Natural killer cell (primary cell): ENCODE measurements at regions not wholly inside any gene's neighbourhood (a gene's known extent, or its start where the extent isn't known, plus 50 kb on each side); places are given as distances from the start of the nearest gene placed in this dataset.

ENCODE experiments used
- ATAC-seq, 3 donors: fragments of 150-1000 bp in 2 of 3; fragments of 200-7000 bp in 1 of 3; cut with Tn5 transposase; 1 replicate in 1 of 3; 2 replicates in 2 of 3; pipeline ENCODE4 v1.10.0; 2021; ENCODE audit warnings: mild to moderate bottlenecking in 2 of 3, moderate library complexity in 2 of 3
- DNase-seq, 2 donors: peaks; one replicate each; pipeline versions ENCODE4 v3.0.0 to v3.0.0-alpha.2; 2013 to 2021; ENCODE audit warnings: mixed read lengths in 1 of 2
- H3K27ac ChIP-seq: one replicate; pipeline ENCODE4 v1.5.1; 2013; ENCODE audit warnings: mild to moderate bottlenecking, low read length
- H3K27me3 ChIP-seq: one replicate; pipeline ENCODE4 v1.6.1; 2013; ENCODE audit warnings: low read length; ENCODE audit not compliant: control insufficient read depth, insufficient read depth
- H3K36me3 ChIP-seq: one replicate; pipeline ENCODE4 v1.6.1; 2013; ENCODE audit warnings: low read length; ENCODE audit not compliant: control insufficient read depth, insufficient read depth
- H3K4me1 ChIP-seq: one replicate; pipeline ENCODE4 v1.6.1; 2013; ENCODE audit warnings: low read length; ENCODE audit not compliant: control insufficient read depth, insufficient read depth
- H3K4me3 ChIP-seq: one replicate; pipeline ENCODE4 v1.5.1; 2013; ENCODE audit warnings: low read length
- H3K9me3 ChIP-seq: one replicate; pipeline ENCODE4 v1.6.1; 2013; ENCODE audit warnings: low read length; ENCODE audit not compliant: control insufficient read depth, insufficient read depth
- H3K27ac Mint-ChIP-seq, 2 donors: one replicate each; pipeline ENCODE4 v1.8.0; 2022; ENCODE audit warnings: mild to moderate bottlenecking in 2 of 2, mixed read lengths in 2 of 2, moderate library complexity in 1 of 2
- H3K27me3 Mint-ChIP-seq, 2 donors: one replicate each; pipeline ENCODE4 v1.8.0; 2022; ENCODE audit warnings: low read depth in 2 of 2, mixed read lengths in 2 of 2
- H3K36me3 Mint-ChIP-seq: one replicate; pipeline ENCODE4 v1.8.0; 2022; ENCODE audit warnings: mixed read lengths
- H3K4me1 Mint-ChIP-seq, 2 donors: one replicate each; pipeline ENCODE4 v1.8.0; 2022; ENCODE audit warnings: mixed read lengths in 2 of 2
- H3K4me3 Mint-ChIP-seq: one replicate; pipeline ENCODE4 v1.8.0; 2022; ENCODE audit warnings: mild to moderate bottlenecking, moderate library complexity, mixed read lengths
- H3K9me3 Mint-ChIP-seq, 2 donors: one replicate each; pipeline ENCODE4 v1.8.0; 2022; ENCODE audit warnings: mixed read lengths in 2 of 2
- WGBS: methylation state at CpG from one replicate; pipeline ENCODE4 v1.1.7; 2013; ENCODE audit warnings: missing lambda C conversion rate; ENCODE audit not compliant: insufficient coverage; 5-methylcytosine and 5-hydroxymethylcytosine counted together
- intact Hi-C: fragments of 100-400 bp; cut with micrococcal nuclease; formaldehyde crosslinking; loops from one replicate; pipeline ENCODE4 v1.14.2; 2022
- TF ChIP-seq, protein P1 (sequence below): fragments of 200-600 bp; IDR thresholded peaks from one replicate; pipeline ENCODE4 v1.8.0; 2022; ENCODE audit warnings: antibody characterized with exemption

DNA sequence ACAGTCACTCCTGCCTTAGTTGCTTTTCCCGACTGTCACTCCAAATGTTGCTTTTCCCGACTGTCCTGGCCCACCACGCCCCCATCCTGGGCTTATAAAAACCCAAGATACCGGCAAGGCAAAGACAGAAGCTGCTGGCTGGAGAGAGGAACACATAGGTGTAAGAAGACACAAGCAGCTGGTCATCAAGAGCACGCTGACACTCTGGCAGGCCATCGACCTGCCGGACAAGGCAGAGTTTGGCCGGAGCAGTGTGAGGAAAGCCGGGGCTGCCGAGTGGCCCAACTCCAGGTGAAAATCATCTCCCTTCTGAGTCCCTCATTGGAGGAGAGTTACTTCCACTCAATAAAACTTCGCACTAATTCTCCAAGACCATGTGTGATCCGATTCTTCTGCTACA is 349.5 kb downstream of the SLITRK1 start:
- no peaks in the 10 kb centered on the region for H3K4me1 ChIP-seq
- no peak overlapping the region for H3K4me3 ChIP-seq
- Mint-ChIP-seq H3K27ac (no peak overlapping the region), H3K4me3 (no peak overlapping the region), H3K36me3 (no peaks in the 10 kb centered on the region), H3K9me3 (peaks cover 0 to 22% of the 10 kb centered on the region in 2 donors), H3K4me1 (no peaks in the 10 kb centered on the region), H3K27me3 (no peaks in the 10 kb centered on the region)
- WGBS = no CpG with 5 or more reads among the region's 12 CpGs
- TF ChIP-seq, protein P1, sequence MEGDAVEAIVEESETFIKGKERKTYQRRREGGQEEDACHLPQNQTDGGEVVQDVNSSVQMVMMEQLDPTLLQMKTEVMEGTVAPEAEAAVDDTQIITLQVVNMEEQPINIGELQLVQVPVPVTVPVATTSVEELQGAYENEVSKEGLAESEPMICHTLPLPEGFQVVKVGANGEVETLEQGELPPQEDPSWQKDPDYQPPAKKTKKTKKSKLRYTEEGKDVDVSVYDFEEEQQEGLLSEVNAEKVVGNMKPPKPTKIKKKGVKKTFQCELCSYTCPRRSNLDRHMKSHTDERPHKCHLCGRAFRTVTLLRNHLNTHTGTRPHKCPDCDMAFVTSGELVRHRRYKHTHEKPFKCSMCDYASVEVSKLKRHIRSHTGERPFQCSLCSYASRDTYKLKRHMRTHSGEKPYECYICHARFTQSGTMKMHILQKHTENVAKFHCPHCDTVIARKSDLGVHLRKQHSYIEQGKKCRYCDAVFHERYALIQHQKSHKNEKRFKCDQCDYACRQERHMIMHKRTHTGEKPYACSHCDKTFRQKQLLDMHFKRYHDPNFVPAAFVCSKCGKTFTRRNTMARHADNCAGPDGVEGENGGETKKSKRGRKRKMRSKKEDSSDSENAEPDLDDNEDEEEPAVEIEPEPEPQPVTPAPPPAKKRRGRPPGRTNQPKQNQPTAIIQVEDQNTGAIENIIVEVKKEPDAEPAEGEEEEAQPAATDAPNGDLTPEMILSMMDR = no peak
- ATAC-seq = no peak
- intact Hi-C loops = no loop called here
- H3K9me3 ChIP-seq = peaks cover 25% of the 10 kb centered on the region
- H3K36me3 ChIP-seq = no peaks in the 10 kb centered on the region
- no peak overlapping the region for H3K27ac ChIP-seq
- no peaks in the 10 kb centered on the region for H3K27me3 ChIP-seq
- no peak for DNase-seq

DNA sequence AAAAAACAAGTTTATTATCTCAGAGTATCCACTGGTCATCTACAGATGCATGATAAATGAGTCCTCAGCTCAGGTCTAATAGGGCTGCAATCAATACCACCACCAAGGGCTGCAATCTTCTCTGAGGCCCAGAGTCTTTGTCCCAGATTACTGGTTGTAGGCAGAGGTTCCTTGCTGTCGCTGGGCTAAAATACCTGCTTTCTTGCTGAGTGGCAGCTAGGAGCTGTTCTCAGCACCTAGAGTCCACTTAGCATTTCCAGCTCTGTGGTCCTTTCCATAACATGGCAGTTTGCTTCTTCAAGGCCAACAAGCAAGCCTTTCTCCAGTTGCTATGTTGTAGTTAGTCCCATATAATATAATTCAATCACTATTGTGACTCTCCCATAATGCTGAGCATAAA is 351.3 kb downstream of the SLITRK1 start:
- TF ChIP-seq, protein P1 = no peak
- no peak overlapping the region for H3K27ac Mint-ChIP-seq
- DNase-seq (no peak), ATAC-seq (no peak)
- H3K9me3 Mint-ChIP-seq = peaks cover 0 to 19% of the 10 kb centered on the region in 2 donors
- Histone ChIP-seq H3K27me3 (no peaks in the 10 kb centered on the region), H3K9me3 (peaks cover 25% of the 10 kb centered on the region), H3K4me3 (no peak overlapping the region), H3K27ac (no peak overlapping the region), H3K4me1 (no peaks in the 10 kb centered on the region), H3K36me3 (no peaks in the 10 kb centered on the region)
- H3K4me3 Mint-ChIP-seq = no peak overlapping the region
- no peaks in the 10 kb centered on the region for H3K4me1 Mint-ChIP-seq
- no peaks in the 10 kb centered on the region for H3K27me3 Mint-ChIP-seq
- H3K36me3 Mint-ChIP-seq = no peaks in the 10 kb centered on the region
- no CpG with 5 or more reads among the region's 1 CpG for WGBS
- intact Hi-C loops = no loop called here

DNA sequence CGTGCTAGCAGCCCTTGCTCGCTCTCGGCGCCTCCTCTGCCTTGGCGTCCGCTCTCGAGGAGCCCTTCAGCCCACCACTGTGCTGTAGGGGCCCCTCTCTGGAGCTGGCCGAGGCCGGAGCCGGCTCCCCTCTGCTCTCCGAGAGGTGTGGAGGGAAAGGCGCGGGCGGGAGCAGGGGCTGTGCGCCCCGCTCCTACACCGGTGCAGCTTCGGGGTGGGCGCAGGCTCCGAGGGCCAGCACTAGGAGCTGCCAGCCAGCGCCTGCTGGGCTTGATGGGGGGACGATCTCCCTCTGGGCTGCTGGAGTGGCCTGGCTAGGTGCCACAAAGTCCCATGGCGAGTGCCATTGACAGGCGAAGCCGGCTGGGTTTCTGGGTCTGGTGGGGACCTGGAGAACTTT is 365.5 kb downstream of the SLITRK1 start:
- no peak overlapping the region for H3K27ac ChIP-seq
- intact Hi-C loops = no loop called here
- DNase-seq (no peak), ATAC-seq (no peak)
- Mint-ChIP-seq H3K4me1 (no peaks in the 10 kb centered on the region), H3K4me3 (no peak overlapping the region), H3K27me3 (no peaks in the 10 kb centered on the region), H3K27ac (no peak overlapping the region), H3K9me3 (peaks cover 8 to 19% of the 10 kb centered on the region in 2 donors), H3K36me3 (no peaks in the 10 kb centered on the region)
- TF ChIP-seq, protein P1 = no peak
- H3K4me1 ChIP-seq = no peaks in the 10 kb centered on the region
- H3K27me3 ChIP-seq = no peaks in the 10 kb centered on the region
- WGBS = 91% methylated on average over 25 of the region's 25 CpGs
- H3K4me3 ChIP-seq = no peak overlapping the region
- peaks cover 3% of the 10 kb centered on the region for H3K9me3 ChIP-seq
- H3K36me3 ChIP-seq = no peaks in the 10 kb centered on the region

DNA sequence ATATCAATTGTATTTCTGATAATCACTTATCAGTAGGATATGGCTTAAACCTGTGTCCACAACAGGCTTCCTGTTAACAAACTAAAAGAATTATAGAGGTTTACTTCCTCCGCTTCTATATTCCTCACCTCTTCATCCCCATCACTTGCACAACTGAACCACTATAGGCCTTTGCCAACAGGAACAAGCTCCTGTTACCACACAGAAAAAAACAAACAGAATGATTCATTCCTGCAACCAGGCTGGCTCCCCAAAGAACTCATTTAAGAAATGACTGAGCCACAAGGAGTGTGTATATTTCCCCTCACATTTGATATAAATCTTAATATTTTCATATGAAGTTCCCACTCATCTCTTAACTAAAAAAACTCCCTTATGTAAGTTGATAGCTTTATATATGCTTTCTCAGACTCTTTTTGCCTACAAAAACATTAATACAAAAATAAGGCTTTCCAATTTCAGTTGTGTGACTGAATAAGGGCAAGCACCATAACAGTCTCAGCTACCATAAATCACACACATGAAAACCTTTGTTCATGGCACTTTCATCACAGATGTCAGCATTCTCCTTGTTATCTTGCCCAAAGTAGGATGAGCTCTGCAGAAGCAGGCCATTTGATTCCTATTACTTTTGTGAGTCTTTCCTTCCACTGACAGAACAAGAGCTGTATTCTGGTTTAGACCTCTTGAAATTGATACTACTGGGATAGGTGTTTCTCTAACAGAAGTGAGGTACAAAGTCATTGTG is 366.8 kb downstream of the SLITRK1 start:
- H3K9me3 Mint-ChIP-seq = peaks cover 9 to 26% of the 10 kb centered on the region in 2 donors
- Histone ChIP-seq H3K4me1 (no peaks in the 10 kb centered on the region), H3K4me3 (no peak overlapping the region), H3K27ac (no peak overlapping the region), H3K27me3 (no peaks in the 10 kb centered on the region), H3K9me3 (peaks cover 3% of the 10 kb centered on the region), H3K36me3 (no peaks in the 10 kb centered on the region)
- no peaks in the 10 kb centered on the region for H3K4me1 Mint-ChIP-seq
- ATAC-seq = no peak
- H3K36me3 Mint-ChIP-seq = no peaks in the 10 kb centered on the region
- no peak for DNase-seq
- intact Hi-C loops = no loop called here
- H3K27me3 Mint-ChIP-seq = no peaks in the 10 kb centered on the region
- WGBS = 86% methylated on average over 1 of the region's 1 CpG
- H3K4me3 Mint-ChIP-seq = no peak overlapping the region
- TF ChIP-seq, protein P1 = no peak
- H3K27ac Mint-ChIP-seq = no peak overlapping the region
